ENCODE measurements at regions not wholly inside any gene's neighbourhood (a gene's known extent, or its start where the extent isn't known, plus 50 kb on each side); places are given as distances from the start of the nearest gene placed in this dataset.
A peak's percentile ranks its signal among the peaks of the same experiment; 100 is the strongest.
"Not testable (repeated sequence)": the region's sequence is repeated elsewhere in the genome, so short reads cannot be mapped to it uniquely, and the experiment has no call there.

GRCh38 chr12:68984796-68985573 lies 52.0 kb upstream of the CPM start:
- intact Hi-C loops (cut with DNase I), result no loop called here
- ATAC-seq, result no peak

GRCh38 chr12:68997526-68997925 lies 64.6 kb upstream of the CPM start:
- ATAC-seq; intact Hi-C loops (cut with DNase I): not testable (repeated sequence)

More at GRCh38 chr12:68984796-68985573, 52.0 kb upstream of the CPM start:
- no peak for DNase-seq (ENCODE audit: missing footprints)

GRCh38 chr12:68998041-68998440 lies 65.1 kb upstream of the CPM start:
- ATAC-seq, result no peak
- intact Hi-C loops (cut with DNase I), result no loop called here
- DNase-seq (ENCODE audit: missing footprints), result no peak

More at GRCh38 chr12:68997526-68997925, 64.6 kb upstream of the CPM start:
- not testable (repeated sequence) for DNase-seq (ENCODE audit: missing footprints)

- ATAC-seq, result no peak
- intact Hi-C loops (cut with DNase I), result no loop called here
Measured at GRCh38 chr12:69000074-69000473, 67.1 kb upstream of the CPM start.

GRCh38 chr12:69000540-69001243 lies 67.7 kb upstream of the CPM start:
- DNase-seq (ENCODE audit: missing footprints) (no peak), ATAC-seq (no peak)
- intact Hi-C loops (cut with DNase I), result no loop called here

More at GRCh38 chr12:69000074-69000473, 67.1 kb upstream of the CPM start:
- DNase-seq (ENCODE audit: missing footprints), result no peak

GRCh38 chr12:69001251-69001650 lies 68.3 kb upstream of the CPM start:
- no peak for ATAC-seq
- DNase-seq (ENCODE audit: missing footprints), result no peak
- intact Hi-C loops (cut with DNase I), result no loop called here

- intact Hi-C loops (cut with DNase I), result no loop called here
- ATAC-seq, result no peak
Measured at GRCh38 chr12:69002969-69003368, 70.0 kb upstream of the CPM start.

GRCh38 chr12:69003991-69004390 lies 71.0 kb upstream of the CPM start:
- DNase-seq (ENCODE audit: missing footprints), result no peak
- intact Hi-C loops (cut with DNase I), result no loop called here
- no peak for ATAC-seq

More at GRCh38 chr12:69002969-69003368, 70.0 kb upstream of the CPM start:
- no peak for DNase-seq (ENCODE audit: missing footprints)

- DNase-seq (ENCODE audit: missing footprints), result no peak
- intact Hi-C loops (cut with DNase I), result no loop called here
- ATAC-seq, result peak; percentile 52
Measured at GRCh38 chr12:69007101-69007854, 74.3 kb upstream of the CPM start.

- DNase-seq (ENCODE audit: missing footprints), result no peak
- intact Hi-C loops (cut with DNase I), result no loop called here
- no peak for ATAC-seq
Measured at GRCh38 chr12:69007855-69008351, 74.9 kb upstream of the CPM start.

GRCh38 chr12:69008520-69008919 lies 75.5 kb upstream of the CPM start:
- intact Hi-C loops (cut with DNase I), result no loop called here
- DNase-seq (ENCODE audit: missing footprints) (no peak), ATAC-seq (peak; percentile 34)

- ATAC-seq (no peak), DNase-seq (ENCODE audit: missing footprints) (no peak)
- intact Hi-C loops (cut with DNase I), result no loop called here
Measured at GRCh38 chr12:69014047-69014446, 81.1 kb upstream of the CPM start.

GRCh38 chr12:69015017-69015416 lies 82.0 kb upstream of the CPM start:
- ATAC-seq, result no peak
- intact Hi-C loops (cut with DNase I), result no loop called here
- no peak for DNase-seq (ENCODE audit: missing footprints)

- intact Hi-C loops (cut with DNase I), result no loop called here
- ATAC-seq, result no peak
- no peak for DNase-seq (ENCODE audit: missing footprints)
Measured at GRCh38 chr12:69015831-69016230, 82.9 kb upstream of the CPM start.

- intact Hi-C loops (cut with DNase I), result no loop called here
- ATAC-seq (no peak), DNase-seq (ENCODE audit: missing footprints) (no peak)
Measured at GRCh38 chr12:69019082-69019481, 86.1 kb upstream of the CPM start.

GRCh38 chr12:69019910-69020309 lies 86.9 kb upstream of the CPM start:
- intact Hi-C loops (cut with DNase I), result no loop called here
- DNase-seq (ENCODE audit: missing footprints), result no peak
- ATAC-seq, result no peak

- ATAC-seq (no peak), DNase-seq (ENCODE audit: missing footprints) (no peak)
- intact Hi-C loops (cut with DNase I), result no loop called here
Measured at GRCh38 chr12:69022674-69023073, 89.7 kb upstream of the CPM start.

- intact Hi-C loops (cut with DNase I), result no loop called here
- DNase-seq (ENCODE audit: missing footprints), result no peak
Measured at GRCh38 chr12:69023840-69024239, 90.9 kb upstream of the CPM start.

GRCh38 chr12:69024413-69024812 lies 91.4 kb upstream of the CPM start:
- intact Hi-C loops (cut with DNase I), result no loop called here
- ATAC-seq (no peak), DNase-seq (ENCODE audit: missing footprints) (no peak)

More at GRCh38 chr12:69023840-69024239, 90.9 kb upstream of the CPM start:
- ATAC-seq, result no peak
